Cardiac muscle cell (in vitro differentiated cells and primary cell): ENCODE measurements at regions not wholly inside any gene's neighbourhood (a gene's known extent, or its start where the extent isn't known, plus 50 kb on each side); places are given as distances from the start of the nearest gene placed in this dataset.

Source experiments
- DNase-seq, 2 donors: peaks; one replicate each; pipeline versions ENCODE4 v3.0.0 to v3.0.0-alpha.2; 2010 to 2017; ENCODE audit warnings: low read depth in 1 of 2, low spot score in 1 of 2
- H3K27ac ChIP-seq: fragments of 200-600 bp; sonication (generic); 2 replicates; pipeline ENCODE4 v1.5.1; 2016
- H3K27me3 ChIP-seq: fragments of 200-600 bp; sonication (generic); 2 replicates; pipeline ENCODE4 v1.6.0; 2016; ENCODE audit warnings: control low read depth
- H3K36me3 ChIP-seq: fragments of 200-600 bp; sonication (generic); 2 replicates; pipeline ENCODE4 v1.5.1; 2016; ENCODE audit warnings: control low read depth
- H3K4me1 ChIP-seq: fragments of 200-600 bp; sonication (generic); 2 replicates; pipeline ENCODE4 v1.8.1; 2017; ENCODE audit warnings: low read depth, mild to moderate bottlenecking, mixed run types
- H3K4me3 ChIP-seq: fragments of 200-600 bp; sonication (generic); 2 replicates; pipeline ENCODE4 v1.5.1; 2016; ENCODE audit warnings: mild to moderate bottlenecking
- H3K9me3 ChIP-seq: fragments of 200-600 bp; sonication (generic); 2 replicates; pipeline ENCODE4 v1.5.1; 2017; ENCODE audit warnings: low read depth, mild to moderate bottlenecking, control low read depth
- CTCF ChIP-seq: IDR thresholded peaks from 2 replicates; pipeline ENCODE4 v1.5.1; 2012; ENCODE audit warnings: low read depth, mild to moderate bottlenecking, low read length

DNA sequence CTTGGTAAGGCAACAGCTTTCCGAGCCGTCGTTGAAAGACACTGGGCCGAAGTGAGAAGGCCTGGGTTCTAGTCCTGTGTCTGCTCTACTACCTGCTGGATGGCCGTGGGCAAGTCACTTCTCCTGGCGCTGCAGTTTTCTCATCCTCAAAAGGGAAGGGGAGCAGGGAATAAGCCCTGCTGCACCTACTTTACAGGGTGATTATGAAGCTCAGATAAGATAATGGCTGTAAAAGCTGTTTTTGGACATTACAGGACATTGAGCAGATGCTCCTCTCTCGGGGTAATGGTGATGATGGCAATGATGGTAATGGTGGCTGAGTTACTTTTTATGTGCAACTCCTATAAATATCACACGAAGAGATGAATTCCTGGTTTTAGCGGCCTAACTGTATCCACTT lies 152.6 kb downstream of the FAM43A start:
- no peaks in the 10 kb centered on the region for H3K36me3 ChIP-seq
- no peaks in the 10 kb centered on the region for H3K27me3 ChIP-seq
- no peak overlapping the region for H3K27ac ChIP-seq
- H3K4me3 ChIP-seq = no peak overlapping the region
- no peak for TF ChIP-seq CTCF
- H3K9me3 ChIP-seq = no peaks in the 10 kb centered on the region
- DNase-seq = no peak
- peaks cover 4% of the 10 kb centered on the region for H3K4me1 ChIP-seq

GRCh38 chr3:194840661-194841514 lies 155.2 kb downstream of the FAM43A start:
- H3K36me3 ChIP-seq = no peaks in the 10 kb centered on the region
- H3K27ac ChIP-seq = no peak overlapping the region
- peaks cover under 1% of the 10 kb centered on the region for H3K4me1 ChIP-seq
- no peak for TF ChIP-seq CTCF
- H3K9me3 ChIP-seq = no peaks in the 10 kb centered on the region
- no peaks in the 10 kb centered on the region for H3K27me3 ChIP-seq
- DNase-seq = peak in 1 of 2 donors; percentile 73
- no peak overlapping the region for H3K4me3 ChIP-seq

DNA sequence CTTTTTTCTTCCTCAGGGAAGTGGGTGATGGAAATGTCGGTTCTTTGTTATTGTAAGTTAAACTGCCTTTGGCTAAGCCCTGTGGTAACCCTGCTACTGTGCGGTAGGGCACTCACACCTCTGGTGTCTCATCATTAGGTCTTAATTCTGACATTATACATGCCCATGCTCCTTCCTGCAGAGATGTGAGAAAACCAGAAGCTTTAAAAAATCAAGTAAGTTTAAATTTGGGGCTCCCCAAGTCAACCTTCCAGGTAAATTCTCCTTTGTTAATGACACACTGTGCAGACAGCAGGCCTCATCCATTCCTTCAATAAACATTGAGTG lies 155.8 kb downstream of the FAM43A start:
- no peak for DNase-seq
- no peaks in the 10 kb centered on the region for H3K4me1 ChIP-seq
- no peaks in the 10 kb centered on the region for H3K9me3 ChIP-seq
- H3K27ac ChIP-seq = no peak overlapping the region
- no peaks in the 10 kb centered on the region for H3K36me3 ChIP-seq
- no peaks in the 10 kb centered on the region for H3K27me3 ChIP-seq
- no peak overlapping the region for H3K4me3 ChIP-seq
- TF ChIP-seq CTCF = no peak

DNA sequence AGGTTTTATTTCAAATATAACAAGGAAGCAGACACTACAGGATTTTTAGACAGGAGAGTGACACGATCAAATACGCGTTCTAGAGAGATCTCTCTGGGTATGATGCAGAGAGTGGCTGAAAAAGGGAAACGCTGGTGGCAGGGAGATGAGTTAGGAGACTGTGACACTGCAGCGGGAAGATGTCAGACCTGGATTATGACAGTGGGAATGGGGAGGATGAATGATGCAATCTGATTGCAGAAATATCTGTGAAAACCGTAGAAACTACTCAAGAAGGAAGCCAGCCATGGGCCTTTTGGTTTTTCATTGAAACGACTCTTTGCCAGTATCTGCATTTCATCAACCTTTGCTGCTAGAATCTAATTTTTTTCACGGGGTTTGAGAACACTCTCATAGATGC lies 157.9 kb downstream of the FAM43A start:
- no peak overlapping the region for H3K4me3 ChIP-seq
- no peaks in the 10 kb centered on the region for H3K27me3 ChIP-seq
- no peaks in the 10 kb centered on the region for H3K4me1 ChIP-seq
- no peak for TF ChIP-seq CTCF
- no peaks in the 10 kb centered on the region for H3K9me3 ChIP-seq
- no peak for DNase-seq
- H3K27ac ChIP-seq = no peak overlapping the region
- H3K36me3 ChIP-seq = no peaks in the 10 kb centered on the region

DNA sequence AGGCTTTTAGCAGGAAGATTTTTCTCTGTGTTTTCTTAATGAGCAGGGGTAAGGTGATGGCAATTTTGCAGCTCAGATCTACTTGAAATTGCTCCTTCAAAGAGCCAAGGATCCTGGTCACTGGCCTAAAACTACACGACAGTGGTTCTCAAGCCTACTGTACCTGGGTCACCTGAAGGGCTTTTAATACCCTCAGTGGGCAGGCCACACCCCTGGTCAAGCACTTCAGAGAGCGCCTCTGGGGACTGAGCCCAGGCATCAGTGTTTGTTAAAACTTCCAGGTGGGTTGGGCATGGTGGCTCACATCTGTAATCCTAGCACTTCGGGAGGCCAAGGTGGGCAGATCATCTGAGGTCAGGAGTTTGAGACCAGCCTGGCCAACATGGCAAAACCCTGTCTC lies 158.4 kb downstream of the FAM43A start:
- Histone ChIP-seq H3K27ac (no peak overlapping the region), H3K27me3 (no peaks in the 10 kb centered on the region), H3K4me1 (no peaks in the 10 kb centered on the region), H3K4me3 (no peak overlapping the region), H3K36me3 (no peaks in the 10 kb centered on the region), H3K9me3 (no peaks in the 10 kb centered on the region)
- TF ChIP-seq CTCF = no peak
- no peak for DNase-seq
